HCT116 (cell line): ENCODE measurements at regions not wholly inside any gene's neighbourhood (a gene's known extent, or its start where the extent isn't known, plus 50 kb on each side); places are given as distances from the start of the nearest gene placed in this dataset.

Source experiments
- ATAC-seq: fragments of 200-7000 bp; cut with Tn5 transposase; 2 replicates; pipeline ENCODE4 v1.9.1; 2020; ENCODE audit warnings: mild to moderate bottlenecking, moderate library complexity
- BruUV-seq: library from RNA; stranded (reverse); fragments of 400-500 nt; replicated peaks from 2 replicates; lab custom pipeline; 2021; lab: Mats Ljungman, UMichigan
- CTCF ChIA-PET: fragments of 300-600 bp; sonication (Branson Sonifier 250); formaldehyde crosslinking; loops from one replicate; lab custom pipeline; 2021; ENCODE audit warnings: antibody characterized with exemption; lab: Charles Lee
- POLR2A ChIA-PET: fragments of 300-600, 350-600 bp; sonication (Branson Sonifier 250); formaldehyde crosslinking; loops from one replicate; lab custom pipeline; 2021; ENCODE audit warnings: antibody characterized with exemption; lab: Charles Lee
- RAD21 ChIA-PET, 2 experiments: fragments of 300-600 bp; sonication (Branson Sonifier 250); formaldehyde crosslinking; loops; one replicate each; lab custom pipeline; 2023; ENCODE audit warnings: low total read pairs in 2 of 2; ENCODE audit not compliant: uncharacterized antibody in 2 of 2, unreplicated experiment in 2 of 2, low non-redundant PET in 1 of 2; lab: Charles Lee
- DNase-seq: peaks from one replicate; pipeline ENCODE4 v3.0.0-alpha.2; 2010; ENCODE audit warnings: low read depth, low spot score
- H2AFZ ChIP-seq: fragments of 200-600 bp; shearing (Covaris generic), sonication (generic); 2 replicates; pipeline ENCODE4 v1.6.1; 2017; ENCODE audit warnings: low read depth, mixed run types, mixed read lengths, antibody characterized with exemption, low read length; ENCODE audit not compliant: poor library complexity, severe bottlenecking
- H3K27ac ChIP-seq: 2 replicates; pipeline ENCODE4 v1.5.1; 2012; ENCODE audit warnings: low read depth, low read length
- H3K27me3 ChIP-seq: fragments of 200-600 bp; sonication (generic); 2 replicates; pipeline ENCODE4 v1.6.1; 2016; ENCODE audit warnings: mixed run types, low read length, mixed read lengths; ENCODE audit not compliant: insufficient read depth
- H3K36me3 ChIP-seq, 2 experiments: fragments of 200-500 bp in 1 of 2; fragments of 200-600 bp in 1 of 2; sonication (Bioruptor generic) in 1 of 2; sonication (generic) in 1 of 2; 2 replicates each; pipeline versions ENCODE4 v1.5.1 to v1.6.1; 2014 to 2016; ENCODE audit warnings: low read length in 2 of 2, inconsistent platforms in 1 of 2, mixed read lengths in 1 of 2, mixed run types in 1 of 2; ENCODE audit not compliant: insufficient read depth in 2 of 2, control insufficient read depth in 1 of 2
- H3K4me1 ChIP-seq, 2 experiments: fragments of 200-600 bp in 1 of 2; sonication (generic) in 1 of 2; 2 replicates each; pipeline versions ENCODE4 v1.5.1 to v1.6.1; 2012 to 2017; ENCODE audit warnings: low read length in 2 of 2, inconsistent platforms in 1 of 2, mild to moderate bottlenecking in 1 of 2, mixed read lengths in 1 of 2, mixed run types in 1 of 2, moderate library complexity in 1 of 2; ENCODE audit not compliant: insufficient read depth in 2 of 2, control insufficient read depth in 1 of 2
- H3K4me2 ChIP-seq: fragments of 200-600 bp; sonication (generic); 2 replicates; pipeline ENCODE4 v1.6.1; 2017; ENCODE audit warnings: mixed run types, low read length, mixed read lengths
- H3K4me3 ChIP-seq, 2 experiments: fragments of 200-600 bp in 1 of 2; sonication (generic) in 1 of 2; replicated peaks in 1 of 2; 2 replicates each; pipeline ENCODE4 v1.5.1; 2011 to 2016; ENCODE audit warnings: low read length in 2 of 2, control low read depth in 1 of 2, low read depth in 1 of 2, mild to moderate bottlenecking in 1 of 2, mixed read lengths in 1 of 2, mixed run types in 1 of 2
- H3K79me2 ChIP-seq: fragments of 200-600 bp; sonication (generic); 2 replicates; pipeline ENCODE4 v1.6.1; 2017; ENCODE audit warnings: mild to moderate bottlenecking, mixed run types, low read length, moderate library complexity, mixed read lengths; ENCODE audit not compliant: insufficient read depth
- H3K9ac ChIP-seq: fragments of 200-600 bp; sonication (generic); 2 replicates; pipeline ENCODE4 v1.6.1; 2016; ENCODE audit warnings: low read length, mixed read lengths
- H3K9me2 ChIP-seq: fragments of 200-600 bp; sonication (generic), shearing (Covaris generic); 2 replicates; pipeline ENCODE4 v1.6.1; 2017; ENCODE audit warnings: mixed run types, mild to moderate bottlenecking, moderate library complexity; ENCODE audit not compliant: insufficient read depth
- H3K9me3 ChIP-seq, 2 experiments: fragments of 200-500 bp in 1 of 2; fragments of 200-600 bp in 1 of 2; sonication (Bioruptor generic) in 1 of 2; sonication (generic) in 1 of 2; 2 replicates each; pipeline ENCODE4 v1.6.1; 2014 to 2017; ENCODE audit warnings: low read length in 2 of 2, mixed read lengths in 2 of 2, inconsistent platforms in 1 of 2, low read depth in 1 of 2, mild to moderate bottlenecking in 1 of 2, mixed run types in 1 of 2, moderate library complexity in 1 of 2; ENCODE audit not compliant: control insufficient read depth in 1 of 2, insufficient read depth in 1 of 2
- H4K20me1 ChIP-seq: fragments of 200-600 bp; sonication (generic), shearing (Covaris generic); 2 replicates; pipeline ENCODE4 v1.6.1; 2017; ENCODE audit warnings: mixed run types, mild to moderate bottlenecking, moderate library complexity; ENCODE audit not compliant: insufficient read depth
- EGR1 ChIP-seq: IDR thresholded peaks from 2 replicates; pipeline ENCODE4 v1.6.1; 2012; ENCODE audit warnings: low read depth
- ELF1 ChIP-seq: IDR thresholded peaks from 2 replicates; pipeline ENCODE4 v1.6.1; 2012; ENCODE audit warnings: low read depth, borderline replicate concordance
- JUND ChIP-seq: IDR thresholded peaks from 2 replicates; pipeline ENCODE4 v1.6.1; 2012
- POLR2A ChIP-seq: IDR thresholded peaks from 2 replicates; pipeline ENCODE4 v1.7.0; 2011; ENCODE audit warnings: borderline replicate concordance; ENCODE audit not compliant: insufficient read depth, insufficient read length; ENCODE audit errors: extremely low read depth
- POLR2AphosphoS5 ChIP-seq: IDR thresholded peaks from 2 replicates; pipeline ENCODE4 v1.6.1; 2011; ENCODE audit warnings: mild to moderate bottlenecking, low read depth, low read length, moderate library complexity
- SIN3A ChIP-seq: IDR thresholded peaks from 2 replicates; pipeline ENCODE4 v1.6.1; 2012; ENCODE audit warnings: low read depth
- SP1 ChIP-seq: IDR thresholded peaks from 2 replicates; pipeline ENCODE4 v1.6.1; 2012; ENCODE audit warnings: low read depth
- SRF ChIP-seq: IDR thresholded peaks from 2 replicates; pipeline ENCODE4 v1.6.1; 2012; ENCODE audit warnings: low read depth
- TCF7L2 ChIP-seq: IDR thresholded peaks from 2 replicates; pipeline ENCODE4 v1.7.0; 2011; ENCODE audit warnings: borderline replicate concordance, inconsistent platforms; ENCODE audit not compliant: insufficient read depth, insufficient read length; ENCODE audit errors: extremely low read depth
- ZNF274 ChIP-seq: fragments of 200-500 bp; sonication (Bioruptor generic); IDR thresholded peaks from 2 replicates; pipeline ENCODE4 v1.6.1; 2014; ENCODE audit warnings: mild to moderate bottlenecking, low read depth, low read length, inconsistent platforms
- intact Hi-C: fragments of 100-400 bp; cut with micrococcal nuclease; formaldehyde crosslinking; loops from 2 replicates; pipeline ENCODE4 v1.10.0; 2022
- TF ChIP-seq, protein P1 (sequence below), 3 experiments: fragments of 200-600 bp in 1 of 3; sonication (generic) in 1 of 3; IDR thresholded peaks in 2 of 3; conservative IDR thresholded peaks in 1 of 3; 2 replicates each; pipeline ENCODE4 v1.5.1; 2012 to 2017; ENCODE audit warnings: low read depth in 2 of 3, low read length in 2 of 3, antibody characterized with exemption in 1 of 3, borderline replicate concordance in 1 of 3, control low read depth in 1 of 3, mild to moderate bottlenecking in 1 of 3, mixed read lengths in 1 of 3, mixed run types in 1 of 3, moderate library complexity in 1 of 3; ENCODE audit not compliant: insufficient read depth in 1 of 3
- TF ChIP-seq, protein P2 (sequence below): IDR thresholded peaks from 2 replicates; pipeline ENCODE4 v1.6.1; 2012

DNA sequence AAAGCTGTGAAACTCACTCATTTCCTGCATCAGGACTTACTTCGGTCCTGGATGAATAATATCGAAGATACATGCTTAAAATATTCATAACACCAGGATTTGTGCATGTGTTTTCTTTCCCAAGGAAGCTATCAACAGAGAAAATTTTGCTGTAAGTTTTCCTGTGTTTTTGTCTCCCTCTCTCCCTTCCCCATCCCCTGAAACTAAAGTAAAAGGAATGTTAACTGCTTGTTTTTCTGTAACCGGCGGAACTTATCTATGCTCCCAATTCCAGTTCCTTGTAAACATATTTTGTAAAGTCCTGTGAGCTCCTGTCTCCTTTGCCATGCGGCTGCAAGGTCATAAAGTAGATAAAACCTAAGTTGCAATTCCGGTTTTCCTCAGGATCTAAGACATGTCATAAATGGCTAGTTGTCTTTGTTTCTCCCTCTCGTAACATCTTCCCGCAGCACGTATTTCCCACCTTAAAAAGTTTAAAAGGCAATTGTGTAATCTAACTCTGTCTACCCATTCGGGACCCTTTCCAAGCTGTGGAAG lies 79.0 kb upstream of the POM121L12 start:
- ATAC-seq (no peak), DNase-seq (no peak)
- no peaks in the 10 kb centered on the region for H3K36me3 ChIP-seq
- intact Hi-C loops = no loop called here
- H3K4me3 ChIP-seq = no peak overlapping the region
- no peaks in the 10 kb centered on the region for H3K27me3 ChIP-seq
- no peaks in the 10 kb centered on the region for H3K4me1 ChIP-seq
- RAD21 ChIA-PET = no interaction called here
- no peak overlapping the region for H3K4me2 ChIP-seq
- BruUV-seq = no TSS peak
- H2AFZ ChIP-seq = no peak overlapping the region
- no peak for TF ChIP-seq TCF7L2
- no peak for TF ChIP-seq SIN3A
- TF ChIP-seq, protein P1, sequence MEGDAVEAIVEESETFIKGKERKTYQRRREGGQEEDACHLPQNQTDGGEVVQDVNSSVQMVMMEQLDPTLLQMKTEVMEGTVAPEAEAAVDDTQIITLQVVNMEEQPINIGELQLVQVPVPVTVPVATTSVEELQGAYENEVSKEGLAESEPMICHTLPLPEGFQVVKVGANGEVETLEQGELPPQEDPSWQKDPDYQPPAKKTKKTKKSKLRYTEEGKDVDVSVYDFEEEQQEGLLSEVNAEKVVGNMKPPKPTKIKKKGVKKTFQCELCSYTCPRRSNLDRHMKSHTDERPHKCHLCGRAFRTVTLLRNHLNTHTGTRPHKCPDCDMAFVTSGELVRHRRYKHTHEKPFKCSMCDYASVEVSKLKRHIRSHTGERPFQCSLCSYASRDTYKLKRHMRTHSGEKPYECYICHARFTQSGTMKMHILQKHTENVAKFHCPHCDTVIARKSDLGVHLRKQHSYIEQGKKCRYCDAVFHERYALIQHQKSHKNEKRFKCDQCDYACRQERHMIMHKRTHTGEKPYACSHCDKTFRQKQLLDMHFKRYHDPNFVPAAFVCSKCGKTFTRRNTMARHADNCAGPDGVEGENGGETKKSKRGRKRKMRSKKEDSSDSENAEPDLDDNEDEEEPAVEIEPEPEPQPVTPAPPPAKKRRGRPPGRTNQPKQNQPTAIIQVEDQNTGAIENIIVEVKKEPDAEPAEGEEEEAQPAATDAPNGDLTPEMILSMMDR (IDR thresholded peaks at IDR 0.05 in 2 of 3, conservative IDR thresholded peaks at IDR 0.05 in 1 of 3; ENCODE audit: borderline replicate concordance in 1 of 3, insufficient read depth in 1 of 3, low read depth in 2 of 3, low read length in 2 of 3) = no peak
- TF ChIP-seq EGR1 = no peak
- no peak for TF ChIP-seq POLR2AphosphoS5
- H3K9me3 ChIP-seq = peaks cover 4 to 5% of the 10 kb centered on the region in 2 experiments; a peak in 2 of 4 replicates
- no peaks in the 10 kb centered on the region for H3K9me2 ChIP-seq
- no peaks in the 10 kb centered on the region for H4K20me1 ChIP-seq
- no peak overlapping the region for H3K27ac ChIP-seq
- POLR2A ChIA-PET = no interaction called here
- H3K9ac ChIP-seq = no peak overlapping the region
- H3K79me2 ChIP-seq = no peaks in the 10 kb centered on the region
- CTCF ChIA-PET = no interaction called here

DNA sequence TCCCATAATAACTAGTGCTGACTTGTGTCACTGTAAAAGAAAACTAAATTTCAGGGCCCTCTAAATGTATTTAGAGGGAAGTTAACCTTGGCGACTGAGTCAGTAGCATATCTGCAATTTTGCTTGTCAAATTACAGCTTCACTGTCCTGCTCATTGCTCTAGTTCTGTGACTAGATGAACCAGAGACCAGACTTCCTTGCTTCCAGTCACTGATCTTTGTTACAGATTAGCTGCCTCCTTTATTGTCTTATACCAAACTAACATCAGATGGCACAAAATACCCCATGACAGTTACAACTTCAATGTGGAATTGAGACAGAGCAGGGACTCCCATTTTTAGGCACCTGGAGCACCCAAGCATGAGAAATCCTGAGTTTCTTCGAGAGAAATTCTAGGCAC lies 79.9 kb upstream of the POM121L12 start:
- no peak overlapping the region for H3K4me3 ChIP-seq
- H3K9me3 ChIP-seq = peaks cover 4 to 5% of the 10 kb centered on the region in 2 experiments; a peak in 2 of 4 replicates
- no peaks in the 10 kb centered on the region for H3K9me2 ChIP-seq
- H3K9ac ChIP-seq = no peak overlapping the region
- H2AFZ ChIP-seq = no peak overlapping the region
- no peaks in the 10 kb centered on the region for H3K27me3 ChIP-seq
- H3K79me2 ChIP-seq = no peaks in the 10 kb centered on the region
- no peak overlapping the region for H3K4me2 ChIP-seq
- RAD21 ChIA-PET = no interaction called here
- BruUV-seq = no TSS peak
- H3K36me3 ChIP-seq = no peaks in the 10 kb centered on the region
- POLR2A ChIA-PET = no interaction called here
- no peak overlapping the region for H3K27ac ChIP-seq
- no peaks in the 10 kb centered on the region for H3K4me1 ChIP-seq
- DNase-seq = no peak
- ATAC-seq = no peak
- intact Hi-C loops = no loop called here
- H4K20me1 ChIP-seq = no peaks in the 10 kb centered on the region
- CTCF ChIA-PET = no interaction called here
- TF ChIP-seq, protein P1 (IDR thresholded peaks at IDR 0.05 in 2 of 3, conservative IDR thresholded peaks at IDR 0.05 in 1 of 3; ENCODE audit: borderline replicate concordance in 1 of 3, insufficient read depth in 1 of 3, low read depth in 2 of 3, low read length in 2 of 3) = no peak
- no peak for TF ChIP-seq ELF1
- TF ChIP-seq ZNF274 = no peak
- TF ChIP-seq, protein P2, sequence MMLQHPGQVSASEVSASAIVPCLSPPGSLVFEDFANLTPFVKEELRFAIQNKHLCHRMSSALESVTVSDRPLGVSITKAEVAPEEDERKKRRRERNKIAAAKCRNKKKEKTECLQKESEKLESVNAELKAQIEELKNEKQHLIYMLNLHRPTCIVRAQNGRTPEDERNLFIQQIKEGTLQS = no peak
- no peak for TF ChIP-seq POLR2A
- TF ChIP-seq SP1 = no peak
- TF ChIP-seq EGR1 = no peak
- no peak for TF ChIP-seq SRF
- TF ChIP-seq JUND = no peak
